RWPE2 (cell line): ENCODE measurements at regions not wholly inside any gene's neighbourhood (a gene's known extent, or its start where the extent isn't known, plus 50 kb on each side); places are given as distances from the start of the nearest gene placed in this dataset.

Experiments used
- ATAC-seq: fragments of 200-7000 bp; cut with Tn5 transposase; 3 replicates; pipeline ENCODE4 v1.9.1; 2021; ENCODE audit warnings: low read depth
- DNase-seq: peaks from one replicate; pipeline ENCODE4 v3.0.0-alpha.2; 2020; ENCODE audit warnings: low spot score
- H3K27ac ChIP-seq: fragments of 450-650 bp; 2 replicates; pipeline ENCODE4 v1.5.1; 2017; ENCODE audit warnings: mild to moderate bottlenecking; ENCODE audit not compliant: poor library complexity, severe bottlenecking
- H3K27me3 ChIP-seq: fragments of 250-450 bp; sonication (Bioruptor Pico); 2 replicates; pipeline ENCODE4 v1.5.1; 2021; ENCODE audit warnings: mild to moderate bottlenecking, moderate library complexity; ENCODE audit not compliant: insufficient read depth, poor library complexity, severe bottlenecking
- H3K36me3 ChIP-seq: fragments of 250-450 bp; sonication (Bioruptor Pico); 2 replicates; pipeline ENCODE4 v1.5.1; 2020; ENCODE audit warnings: low read depth, mild to moderate bottlenecking, moderate library complexity
- H3K4me1 ChIP-seq: fragments of 250-450 bp; sonication (Bioruptor Pico); 2 replicates; pipeline ENCODE4 v1.5.1; 2021; ENCODE audit warnings: mild to moderate bottlenecking, moderate library complexity; ENCODE audit not compliant: insufficient read depth, poor library complexity, severe bottlenecking
- H3K4me3 ChIP-seq: fragments of 250-450 bp; sonication (Bioruptor Pico); 2 replicates; pipeline ENCODE4 v1.5.1; 2021; ENCODE audit warnings: mild to moderate bottlenecking, moderate library complexity; ENCODE audit not compliant: severe bottlenecking
- H3K9me3 ChIP-seq: fragments of 250-450 bp; sonication (Bioruptor Pico); 2 replicates; pipeline ENCODE4 v1.5.1; 2021; ENCODE audit warnings: mild to moderate bottlenecking, moderate library complexity; ENCODE audit not compliant: severe bottlenecking
- CTCF ChIP-seq: fragments of 450-650 bp; IDR thresholded peaks from one replicate; pipeline ENCODE4 v1.5.1; 2017; ENCODE audit warnings: mild to moderate bottlenecking, moderate library complexity; ENCODE audit not compliant: poor library complexity, severe bottlenecking

GRCh38 chr18:38421872-38422615 is 856.4 kb upstream of the CELF4 start:
- no peak for ATAC-seq

GRCh38 chr18:38421021-38421420 is 855.4 kb upstream of the CELF4 start:
- Histone ChIP-seq H3K27me3 (no peaks in the 10 kb centered on the region), H3K4me1 (no peaks in the 10 kb centered on the region), H3K4me3 (no peak overlapping the region), H3K36me3 (no peaks in the 10 kb centered on the region), H3K27ac (no peak overlapping the region), H3K9me3 (no peaks in the 10 kb centered on the region)
- ATAC-seq (no peak), DNase-seq (no peak)
- no peak for TF ChIP-seq CTCF

More at GRCh38 chr18:38421872-38422615, 856.4 kb upstream of the CELF4 start:
- no peaks in the 10 kb centered on the region for H3K4me1 ChIP-seq
- H3K4me3 ChIP-seq, result no peak overlapping the region
- no peak for DNase-seq
- no peaks in the 10 kb centered on the region for H3K27me3 ChIP-seq
- TF ChIP-seq CTCF, result no peak
- H3K36me3 ChIP-seq, result no peaks in the 10 kb centered on the region
- H3K9me3 ChIP-seq, result no peaks in the 10 kb centered on the region
- H3K27ac ChIP-seq, result no peak overlapping the region

- DNase-seq (no peak), ATAC-seq (no peak)
- Histone ChIP-seq H3K4me3 (no peak overlapping the region), H3K27me3 (no peaks in the 10 kb centered on the region), H3K27ac (no peak overlapping the region), H3K4me1 (no peaks in the 10 kb centered on the region), H3K9me3 (no peaks in the 10 kb centered on the region), H3K36me3 (no peaks in the 10 kb centered on the region)
- TF ChIP-seq CTCF, result no peak
Measured at GRCh38 chr18:38420611-38421010, 855.0 kb upstream of the CELF4 start.

GRCh38 chr18:38415811-38416210 is 850.2 kb upstream of the CELF4 start:
- DNase-seq (no peak), ATAC-seq (no peak)
- Histone ChIP-seq H3K4me3 (no peak overlapping the region), H3K27me3 (no peaks in the 10 kb centered on the region), H3K4me1 (no peaks in the 10 kb centered on the region), H3K36me3 (no peaks in the 10 kb centered on the region), H3K9me3 (no peaks in the 10 kb centered on the region), H3K27ac (no peak overlapping the region)
- no peak for TF ChIP-seq CTCF

DNA sequence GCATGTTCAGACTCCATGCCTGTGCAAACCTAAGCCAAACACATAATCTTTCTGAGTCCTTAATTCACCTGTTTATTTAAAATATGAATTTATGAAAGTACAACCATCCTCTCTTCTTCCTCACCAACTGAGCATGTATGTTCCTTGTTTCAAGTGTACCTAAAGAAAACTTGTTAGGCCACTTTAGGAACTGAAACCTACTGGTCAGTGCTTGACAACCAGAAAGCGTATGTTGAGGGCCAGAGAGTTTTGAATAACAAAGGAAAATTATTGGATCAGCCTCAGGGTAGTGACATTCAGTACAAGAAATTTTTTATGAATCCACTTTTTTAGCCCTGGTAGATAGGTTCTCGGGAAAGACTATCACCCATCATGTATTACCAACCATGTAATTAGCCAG is 847.6 kb upstream of the CELF4 start:
- Histone ChIP-seq H3K4me1 (no peaks in the 10 kb centered on the region), H3K9me3 (no peaks in the 10 kb centered on the region), H3K36me3 (no peaks in the 10 kb centered on the region), H3K27ac (no peak overlapping the region), H3K4me3 (no peak overlapping the region), H3K27me3 (no peaks in the 10 kb centered on the region)
- no peak for DNase-seq
- TF ChIP-seq CTCF, result no peak
- ATAC-seq, result no peak
